HEK293 (cell line): ENCODE measurements at regions not wholly inside any gene's neighbourhood (a gene's known extent, or its start where the extent isn't known, plus 50 kb on each side); places are given as distances from the start of the nearest gene placed in this dataset.

ENCODE experiments used
- CTCF ChIA-PET: fragments of 350-600 bp; formaldehyde crosslinking; extraction: SDS; loops from one replicate; lab custom pipeline; 2021; ENCODE audit warnings: antibody characterized with exemption; lab: Yijun Ruan, JAX
- POLR2A ChIA-PET: fragments of 300-600 bp; formaldehyde crosslinking; extraction: SDS; loops from one replicate; lab custom pipeline; 2020; ENCODE audit warnings: antibody characterized with exemption, inconsistent platforms; lab: Yijun Ruan, JAX
- H3K27ac ChIP-seq: fragments of 200-500 bp; sonication (Bioruptor generic); 2 replicates; pipeline ENCODE4 v1.5.1; 2014; ENCODE audit warnings: low read depth, low read length, control low read depth, inconsistent platforms; ENCODE audit errors: extremely low read depth
- H3K36me3 ChIP-seq, 2 experiments: fragments of 200-500 bp in 1 of 2; sonication (Bioruptor generic) in 1 of 2; 1 replicate in 1 of 2; 2 replicates in 1 of 2; pipeline ENCODE4 v1.5.1; 2014 to 2017; ENCODE audit warnings: inconsistent platforms in 2 of 2, low read length in 2 of 2; ENCODE audit not compliant: control insufficient read depth in 2 of 2, insufficient read depth in 1 of 2
- H3K4me1 ChIP-seq: fragments of 200-500 bp; sonication (Bioruptor generic); 2 replicates; pipeline ENCODE4 v1.5.1; 2014; ENCODE audit warnings: mild to moderate bottlenecking, low read length, inconsistent platforms; ENCODE audit not compliant: control insufficient read depth, insufficient read depth
- H3K4me3 ChIP-seq: 2 replicates; pipeline ENCODE4 v1.5.1; 2011; ENCODE audit warnings: low read depth, mild to moderate bottlenecking, control low read depth, low read length, moderate library complexity
- H3K9me3 ChIP-seq: fragments of 200-500 bp; sonication (Bioruptor generic); 2 replicates; pipeline ENCODE4 v1.5.1; 2014; ENCODE audit warnings: low read depth, low read length, inconsistent platforms; ENCODE audit not compliant: control insufficient read depth, insufficient read depth
- EGR2 ChIP-seq: fragments of 450-650 bp; formaldehyde crosslinking; IDR thresholded peaks from 2 replicates; pipeline ENCODE4 v1.5.1; 2016; ENCODE audit warnings: low read depth, missing biosample characterization, missing genetic modification characterization
- ELK4 ChIP-seq: IDR thresholded peaks from 2 replicates; pipeline ENCODE4 v1.6.1; 2011; ENCODE audit warnings: mild to moderate bottlenecking, low read depth, low read length, borderline replicate concordance
- FEZF1 ChIP-seq: fragments of 450-650 bp; formaldehyde crosslinking; IDR thresholded peaks from 2 replicates; pipeline ENCODE4 v1.5.1; 2016; ENCODE audit warnings: missing biosample characterization, missing genetic modification characterization
- GFI1B ChIP-seq: fragments of 450-650 bp; formaldehyde crosslinking; IDR thresholded peaks from 2 replicates; pipeline ENCODE4 v1.5.1; 2016; ENCODE audit warnings: missing biosample characterization, missing genetic modification characterization
- KLF1 ChIP-seq: fragments of 450-650 bp; formaldehyde crosslinking; IDR thresholded peaks from 2 replicates; pipeline ENCODE4 v1.5.1; 2016; ENCODE audit warnings: missing biosample characterization, missing genetic modification characterization
- OSR2 ChIP-seq: fragments of 450-650 bp; formaldehyde crosslinking; IDR thresholded peaks from 2 replicates; pipeline ENCODE4 v1.5.1; 2016; ENCODE audit warnings: missing biosample characterization, missing genetic modification characterization
- ZEB2 ChIP-seq: fragments of 450-650 bp; formaldehyde crosslinking; IDR thresholded peaks from 2 replicates; pipeline ENCODE4 v1.5.1; 2016; ENCODE audit warnings: missing biosample characterization, missing genetic modification characterization
- ZNF157 ChIP-seq: fragments of 450-650 bp; formaldehyde crosslinking; IDR thresholded peaks from 2 replicates; pipeline ENCODE4 v1.5.1; 2016; ENCODE audit warnings: missing biosample characterization, missing genetic modification characterization
- ZNF214 ChIP-seq: fragments of 450-650 bp; formaldehyde crosslinking; IDR thresholded peaks from 2 replicates; pipeline ENCODE4 v1.5.1; 2017; ENCODE audit warnings: missing biosample characterization, mild to moderate bottlenecking, missing genetic modification characterization, borderline replicate concordance
- ZNF221 ChIP-seq: fragments of 450-650 bp; formaldehyde crosslinking; IDR thresholded peaks from 2 replicates; pipeline ENCODE4 v1.5.1; 2017; ENCODE audit warnings: missing biosample characterization, missing genetic modification characterization, borderline replicate concordance
- ZNF354C ChIP-seq: fragments of 450-650 bp; formaldehyde crosslinking; IDR thresholded peaks from 2 replicates; pipeline ENCODE4 v1.5.1; 2016; ENCODE audit warnings: missing biosample characterization, missing genetic modification characterization, low read depth, borderline replicate concordance
- ZNF37A ChIP-seq: fragments of 450-650 bp; IDR thresholded peaks from 2 replicates; pipeline ENCODE4 v1.5.1; 2018; ENCODE audit warnings: missing biosample characterization, missing genetic modification characterization
- ZNF404 ChIP-seq: fragments of 450-650 bp; formaldehyde crosslinking; IDR thresholded peaks from 2 replicates; pipeline ENCODE4 v1.5.1; 2017; ENCODE audit warnings: missing biosample characterization, missing genetic modification characterization
- ZNF518A ChIP-seq: fragments of 450-650 bp; formaldehyde crosslinking; conservative IDR thresholded peaks from 2 replicates; pipeline ENCODE4 v1.5.1; 2016; ENCODE audit warnings: low read depth, missing biosample characterization, missing genetic modification characterization
- ZNF544 ChIP-seq: fragments of 450-650 bp; formaldehyde crosslinking; IDR thresholded peaks from 2 replicates; pipeline ENCODE4 v1.5.0; 2017; ENCODE audit warnings: missing biosample characterization, missing genetic modification characterization
- ZNF548 ChIP-seq: fragments of 450-650 bp; formaldehyde crosslinking; IDR thresholded peaks from 2 replicates; pipeline ENCODE4 v1.5.1; 2016; ENCODE audit warnings: missing biosample characterization, missing genetic modification characterization
- ZNF561 ChIP-seq: fragments of 450-650 bp; IDR thresholded peaks from 2 replicates; pipeline ENCODE4 v1.5.1; 2018; ENCODE audit warnings: missing biosample characterization, missing genetic modification characterization, borderline replicate concordance
- ZNF571 ChIP-seq: fragments of 450-650 bp; formaldehyde crosslinking; IDR thresholded peaks from 2 replicates; pipeline ENCODE4 v1.5.0; 2017; ENCODE audit warnings: missing biosample characterization, missing genetic modification characterization
- ZNF610 ChIP-seq: fragments of 450-650 bp; formaldehyde crosslinking; IDR thresholded peaks from 2 replicates; pipeline ENCODE4 v1.5.1; 2016; ENCODE audit warnings: missing biosample characterization, missing genetic modification characterization, borderline replicate concordance
- ZNF701 ChIP-seq: fragments of 450-650 bp; formaldehyde crosslinking; IDR thresholded peaks from 2 replicates; pipeline ENCODE4 v1.5.1; 2016; ENCODE audit warnings: missing biosample characterization, missing genetic modification characterization
- ZNF707 ChIP-seq: fragments of 450-650 bp; formaldehyde crosslinking; IDR thresholded peaks from 2 replicates; pipeline ENCODE4 v1.5.1; 2016; ENCODE audit warnings: missing biosample characterization, missing genetic modification characterization
- ZNF792 ChIP-seq: fragments of 450-650 bp; formaldehyde crosslinking; IDR thresholded peaks from 2 replicates; pipeline ENCODE4 v1.5.1; 2016; ENCODE audit warnings: missing biosample characterization, missing genetic modification characterization

DNA sequence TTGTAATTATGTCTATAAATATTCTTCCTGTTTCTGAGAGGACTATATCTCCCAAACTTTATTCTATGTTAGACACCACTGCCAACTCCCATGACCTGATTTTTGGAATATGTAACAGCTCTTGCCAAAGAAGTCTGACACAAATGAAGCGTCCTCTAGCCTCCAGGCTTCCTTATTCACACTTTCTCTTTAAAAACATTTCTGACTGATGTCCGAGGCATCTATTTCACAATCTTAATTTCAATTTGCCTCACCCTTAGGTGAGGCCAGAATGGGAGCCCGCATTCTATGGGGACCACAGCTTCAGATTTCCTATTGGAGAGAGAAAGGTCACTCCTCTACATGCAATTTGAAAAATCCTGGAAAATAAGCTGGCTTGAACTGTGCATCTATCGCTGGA lies 873.2 kb downstream of the GATA3 start:
- ChIA-PET CTCF (interaction anchor here (1.4 kb wide), 1 partner anchor 282 kb away, joined by 4 read pairs; no protein-coding TSS in a partner anchor), POLR2A (no interaction called here)
- no peak overlapping the region for H3K4me3 ChIP-seq
- H3K27ac ChIP-seq: no peak overlapping the region
- H3K36me3 ChIP-seq: no peaks in the 10 kb centered on the region
- no peaks in the 10 kb centered on the region for H3K9me3 ChIP-seq
- TF ChIP-seq ZEB2 (tag by site-specific recombination) (no peak), ZNF792 (tag by site-specific recombination) (no peak), ZNF610 (tag by site-specific recombination) (no peak), ZNF157 (tag by site-specific recombination) (no peak), ZNF707 (tag by site-specific recombination) (no peak)
- no peaks in the 10 kb centered on the region for H3K4me1 ChIP-seq

DNA sequence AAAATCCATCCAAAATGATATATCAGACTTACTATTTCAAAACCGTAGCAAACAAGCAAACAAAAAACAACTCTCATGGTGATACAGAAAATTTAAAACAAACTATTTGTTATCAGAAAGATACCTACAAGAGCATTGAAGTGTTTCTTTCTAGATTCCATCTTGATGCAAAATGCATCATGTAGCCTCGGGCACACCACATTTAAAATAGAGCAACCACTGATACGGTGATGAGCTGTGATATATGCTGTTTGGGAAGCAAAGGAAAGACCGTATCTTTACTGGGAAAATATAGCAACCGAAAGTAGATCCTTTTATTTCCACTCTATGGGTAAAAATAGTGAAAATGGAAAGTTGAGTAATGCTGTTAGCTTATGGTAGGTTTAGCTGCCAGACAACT lies 892.0 kb downstream of the GATA3 start:
- no peaks in the 10 kb centered on the region for H3K4me1 ChIP-seq
- TF ChIP-seq OSR2 (tag by site-specific recombination): no peak
- TF ChIP-seq ZNF561: no peak
- no peak for TF ChIP-seq GFI1B
- no peak for TF ChIP-seq ZNF701 (tag by site-specific recombination)
- TF ChIP-seq ZNF214 (tag by site-specific recombination): no peak
- TF ChIP-seq ZNF404 (tag by site-specific recombination): no peak
- TF ChIP-seq EGR2 (tag by site-specific recombination): no peak
- TF ChIP-seq ZNF544 (tag by site-specific recombination): no peak
- TF ChIP-seq KLF1 (tag by site-specific recombination): no peak
- TF ChIP-seq ZNF518A (tag by site-specific recombination): no peak
- TF ChIP-seq ELK4: no peak
- no peak for TF ChIP-seq FEZF1 (tag by site-specific recombination)
- TF ChIP-seq ZNF221 (tag by site-specific recombination): no peak
- no peak for TF ChIP-seq ZNF548
- no peak for TF ChIP-seq ZNF571 (tag by site-specific recombination)
- TF ChIP-seq ZNF37A (tag by site-specific recombination): no peak
- TF ChIP-seq ZNF354C (tag by site-specific recombination): no peak
- TF ChIP-seq, all 188 proteins: peak for 0
- CTCF ChIA-PET: no interaction called here
- H3K27ac ChIP-seq: no peak overlapping the region
- no peaks in the 10 kb centered on the region for H3K36me3 ChIP-seq
- H3K4me3 ChIP-seq: no peak overlapping the region
- H3K9me3 ChIP-seq: no peaks in the 10 kb centered on the region
- POLR2A ChIA-PET: no interaction called here
